Loucy (cell line): ENCODE measurements at regions not wholly inside any gene's neighbourhood (a gene's known extent, or its start where the extent isn't known, plus 50 kb on each side); places are given as distances from the start of the nearest gene placed in this dataset.

Experiments used
- CTCF ChIP-seq: fragments of 200-600 bp; sonication (generic); conservative IDR thresholded peaks from 2 replicates; pipeline ENCODE4 v1.5.1; 2014; ENCODE audit warnings: mild to moderate bottlenecking, antibody characterized with exemption, low read length
- EZH2phosphoT487 ChIP-seq: fragments of 200-600 bp; IDR thresholded peaks from 2 replicates; pipeline ENCODE4 v1.6.1; 2018; ENCODE audit warnings: antibody characterized with exemption, mild to moderate bottlenecking, moderate library complexity, borderline replicate concordance

GRCh38 chr20:60628749-60629148, 623.3 kb upstream of the CDH4 start:
- TF ChIP-seq EZH2phosphoT487, result no peak
- TF ChIP-seq CTCF, result no peak
